Endothelial cell of umbilical vein (primary cell): ENCODE measurements at regions not wholly inside any gene's neighbourhood (a gene's known extent, or its start where the extent isn't known, plus 50 kb on each side); places are given as distances from the start of the nearest gene placed in this dataset.

Source experiments
- BruUV-seq: library from RNA; stranded (reverse); fragments of 400-500 nt; replicated peaks from 2 replicates; lab custom pipeline; 2021; lab: Mats Ljungman, UMichigan
- CTCF ChIA-PET: fragments of 300-600, 350-600 bp; sonication (Branson Sonifier 250); formaldehyde crosslinking; loops from one replicate; lab custom pipeline; 2021; ENCODE audit warnings: antibody characterized with exemption, inconsistent platforms; lab: Charles Lee
- POLR2A ChIA-PET: fragments of 300-600, 350-600 bp; sonication (Branson Sonifier 250); formaldehyde crosslinking; loops from one replicate; lab custom pipeline; 2021; ENCODE audit warnings: antibody characterized with exemption, inconsistent platforms; lab: Charles Lee
- DNase-seq: peaks from one replicate; pipeline ENCODE4 v3.0.0-alpha.2; 2011; ENCODE audit warnings: low read depth, low spot score
- FAIRE-seq: peaks from 2 replicates; lab custom pipeline; 2011; peaks lifted over from hg19 to GRCh38; lab: Jason Lieb, UNC
- H2AFZ ChIP-seq: 2 replicates; pipeline ENCODE4 v1.6.0; 2012; ENCODE audit warnings: low read depth, low read length, control low read depth, inconsistent platforms
- H3K27ac ChIP-seq: 2 replicates; pipeline ENCODE4 v1.5.1; 2011; ENCODE audit warnings: low read depth, mild to moderate bottlenecking, control low read depth, low read length, moderate library complexity; ENCODE audit not compliant: insufficient read depth
- H3K27me3 ChIP-seq, 2 experiments: 2 replicates each; pipeline versions ENCODE4 v1.6.0 to v1.6.1; 2011; ENCODE audit warnings: low read length in 2 of 2, mixed read lengths in 1 of 2; ENCODE audit not compliant: control insufficient read depth in 2 of 2, insufficient read depth in 2 of 2
- H3K36me3 ChIP-seq, 2 experiments: 2 replicates in 1 of 2; 3 replicates in 1 of 2; pipeline ENCODE4 v1.5.1; 2011; ENCODE audit warnings: low read length in 2 of 2, mild to moderate bottlenecking in 1 of 2, moderate library complexity in 1 of 2; ENCODE audit not compliant: control insufficient read depth in 2 of 2, insufficient read depth in 2 of 2; ENCODE audit errors: extremely low read depth in 1 of 2
- H3K4me1 ChIP-seq: 3 replicates; pipeline ENCODE4 v1.5.1; 2011; ENCODE audit warnings: mild to moderate bottlenecking, low read length; ENCODE audit not compliant: control insufficient read depth, insufficient read depth; ENCODE audit errors: extremely low read depth
- H3K4me2 ChIP-seq: 2 replicates; pipeline ENCODE4 v1.6.1; 2011; ENCODE audit warnings: low read length, control low read depth, mixed read lengths; ENCODE audit not compliant: insufficient read depth
- H3K4me3 ChIP-seq, 3 experiments: fragments of 200-600 bp in 1 of 3; sonication (generic), shearing (Covaris generic) in 1 of 3; replicated peaks in 1 of 3; 2 replicates each; pipeline ENCODE4 v1.5.1; 2011 to 2016; ENCODE audit warnings: control low read depth in 3 of 3, low read length in 3 of 3, mild to moderate bottlenecking in 2 of 3, inconsistent platforms in 1 of 3, low read depth in 1 of 3, moderate library complexity in 1 of 3; ENCODE audit not compliant: insufficient read depth in 1 of 3
- H3K79me2 ChIP-seq: 2 replicates; pipeline ENCODE4 v1.6.0; 2012; ENCODE audit warnings: low read length, inconsistent platforms; ENCODE audit not compliant: control insufficient read depth, insufficient read depth
- H3K9ac ChIP-seq: replicated peaks from 2 replicates; pipeline ENCODE3; 2011; ENCODE audit warnings: low read length, control low read depth; ENCODE audit not compliant: insufficient read depth; ENCODE audit errors: extremely low read depth
- H3K9me1 ChIP-seq: replicated peaks from 3 replicates; pipeline ENCODE4 v1.6.0; 2011; ENCODE audit warnings: mild to moderate bottlenecking, low read length; ENCODE audit not compliant: control insufficient read depth, insufficient read depth; ENCODE audit errors: extremely low read depth
- H3K9me3 ChIP-seq: replicated peaks from 2 replicates; pipeline ENCODE4 v1.5.1; 2012; ENCODE audit warnings: low read length, inconsistent platforms; ENCODE audit not compliant: control insufficient read depth, insufficient read depth
- H4K20me1 ChIP-seq: replicated peaks from 2 replicates; pipeline ENCODE3; 2011; ENCODE audit warnings: mild to moderate bottlenecking, low read length; ENCODE audit not compliant: control insufficient read depth, insufficient read depth; ENCODE audit errors: extremely low read depth
- CTCF ChIP-seq, 2 donors: IDR thresholded peaks; 1 replicate in 1 of 2; 2 replicates in 1 of 2; pipeline ENCODE4 v1.5.1; 2011; ENCODE audit warnings: low read length in 2 of 2, mild to moderate bottlenecking in 2 of 2, moderate library complexity in 2 of 2, control low read depth in 1 of 2, inconsistent platforms in 1 of 2, low read depth in 1 of 2; ENCODE audit not compliant: insufficient read depth in 1 of 2; ENCODE audit errors: extremely low read depth in 1 of 2
- EZH2 ChIP-seq: IDR thresholded peaks from 2 replicates; pipeline ENCODE4 v1.6.1; 2012; ENCODE audit warnings: borderline replicate concordance, low read depth, mild to moderate bottlenecking, moderate library complexity, low read length, inconsistent platforms; ENCODE audit not compliant: severe bottlenecking
- FOS ChIP-seq: IDR thresholded peaks from 2 replicates; pipeline ENCODE4 v1.6.1; 2011; ENCODE audit warnings: mild to moderate bottlenecking, low read length, moderate library complexity, borderline replicate concordance; ENCODE audit not compliant: insufficient read depth
- GATA2 ChIP-seq: IDR thresholded peaks from 2 replicates; pipeline ENCODE4 v1.7.0; 2011; ENCODE audit warnings: low read depth, mild to moderate bottlenecking, moderate library complexity, mixed read lengths, low read length; ENCODE audit not compliant: insufficient read length, insufficient read depth
- JUN ChIP-seq: IDR thresholded peaks from 2 replicates; pipeline ENCODE4 v1.6.1; 2011; ENCODE audit warnings: borderline replicate concordance, low read depth; ENCODE audit not compliant: insufficient read length, insufficient read depth
- MAX ChIP-seq: IDR thresholded peaks from 2 replicates; pipeline ENCODE4 v1.6.1; 2011; ENCODE audit not compliant: insufficient read depth, insufficient read length
- MYC ChIP-seq: IDR thresholded peaks from one replicate; pipeline ENCODE4 v1.6.1; 2011; ENCODE audit warnings: mild to moderate bottlenecking, low read depth, low read length
- POLR2A ChIP-seq: IDR thresholded peaks from 2 replicates; pipeline ENCODE4 v1.6.1; 2012; ENCODE audit warnings: low read depth, mild to moderate bottlenecking, control low read depth, low read length
- POLR2AphosphoS5 ChIP-seq: IDR thresholded peaks from 2 replicates; pipeline ENCODE4 v1.6.1; 2012; ENCODE audit warnings: low read depth, mild to moderate bottlenecking, control low read depth, low read length, moderate library complexity; ENCODE audit not compliant: insufficient read depth
- dilution Hi-C: fragments of 300-500 bp; cut with MboI; formaldehyde crosslinking; loops from one replicate; pipeline ENCODE4 v1.15.0; 2019; ENCODE audit warnings: low sequenced_read_pairs; ENCODE audit not compliant: extremely low pct_ligation_motif_present
- intact Hi-C: fragments of 100-400 bp; cut with micrococcal nuclease; formaldehyde crosslinking; loops from one replicate; pipeline ENCODE4 v1.10.0; 2022

- no peak for DNase-seq
- Histone ChIP-seq H3K4me1 (no peaks in the 10 kb centered on the region), H3K9me3 (peaks cover 5% of the 10 kb centered on the region), H3K4me3 (no peak overlapping the region), H3K9me1 (no peaks in the 10 kb centered on the region), H4K20me1 (no peaks in the 10 kb centered on the region), H3K4me2 (no peak overlapping the region), H3K9ac (no peak overlapping the region), H3K36me3 (no peaks in the 10 kb centered on the region), H3K27ac (no peak overlapping the region), H2AFZ (no peak overlapping the region), H3K79me2 (no peaks in the 10 kb centered on the region), H3K27me3 (no peaks in the 10 kb centered on the region)
- TF ChIP-seq JUN = no peak
- TF ChIP-seq CTCF (IDR thresholded peaks at IDR 0.05; ENCODE audit: extremely low read depth in 1 of 2, insufficient read depth in 1 of 2, low read depth in 1 of 2, low read length in 2 of 2) = no peak
- no peak for TF ChIP-seq POLR2AphosphoS5
- no peak for TF ChIP-seq EZH2
- no peak for TF ChIP-seq GATA2
- no peak for TF ChIP-seq MYC
- no peak for TF ChIP-seq FOS
- no peak for TF ChIP-seq POLR2A
- TF ChIP-seq MAX = no peak
- CTCF ChIA-PET = no interaction called here
- dilution Hi-C loops = no loop called here
- FAIRE-seq = no peak
- POLR2A ChIA-PET = no interaction called here
- intact Hi-C loops = no loop called here
- no TSS peak for BruUV-seq
Measured at GRCh38 chr22:49237703-49238102, 590.0 kb downstream of the BRD1 start.
